Caco-2 (cell line): ENCODE measurements at regions not wholly inside any gene's neighbourhood (a gene's known extent, or its start where the extent isn't known, plus 50 kb on each side); places are given as distances from the start of the nearest gene placed in this dataset.

Experiments used
- BruUV-seq: library from RNA; stranded (reverse); fragments of 400-500 nt; replicated peaks from 2 replicates; lab custom pipeline; 2021; lab: Mats Ljungman, UMichigan
- CTCF ChIA-PET: fragments of 300-600 bp; sonication (Branson Sonifier 250); formaldehyde crosslinking; loops from one replicate; lab custom pipeline; 2022; ENCODE audit warnings: antibody characterized with exemption; lab: Charles Lee
- POLR2A ChIA-PET: fragments of 300-600 bp; sonication (Branson Sonifier 250); formaldehyde crosslinking; loops from one replicate; lab custom pipeline; 2022; ENCODE audit warnings: antibody characterized with exemption; lab: Charles Lee
- DNase-seq, 2 experiments: peaks; one replicate each; pipeline versions ENCODE4 v3.0.0 to v3.0.0-alpha.2; 2020 to 2022
- H3K27me3 ChIP-seq: replicated peaks from 2 replicates; pipeline ENCODE4 v1.6.0; 2011; ENCODE audit warnings: low read length; ENCODE audit not compliant: control insufficient read depth, insufficient read depth
- H3K36me3 ChIP-seq: 2 replicates; pipeline ENCODE4 v1.5.1; 2011; ENCODE audit warnings: low read length; ENCODE audit not compliant: control insufficient read depth, insufficient read depth
- H3K4me1 ChIP-seq: fragments of 250-450 bp; sonication (Bioruptor Pico); 2 replicates; pipeline ENCODE4 v1.5.1; 2020; ENCODE audit warnings: mild to moderate bottlenecking
- H3K4me3 ChIP-seq: 2 replicates; pipeline ENCODE4 v1.5.1; 2011; ENCODE audit warnings: low read depth, mild to moderate bottlenecking, control low read depth, low read length
- H3K9me3 ChIP-seq: fragments of 250-450 bp; sonication (Bioruptor Pico); 2 replicates; pipeline ENCODE4 v1.5.1; 2020; ENCODE audit warnings: mild to moderate bottlenecking, moderate library complexity
- H3K27ac Mint-ChIP-seq: one replicate; pipeline ENCODE4 v1.8.0; 2022; ENCODE audit warnings: mixed read lengths; ENCODE audit not compliant: unreplicated experiment
- H3K27me3 Mint-ChIP-seq: one replicate; pipeline ENCODE4 v1.8.0; 2022; ENCODE audit warnings: mixed read lengths; ENCODE audit not compliant: insufficient read depth, unreplicated experiment
- H3K36me3 Mint-ChIP-seq: one replicate; pipeline ENCODE4 v1.8.0; 2022; ENCODE audit warnings: mild to moderate bottlenecking, mixed read lengths; ENCODE audit not compliant: insufficient read depth, unreplicated experiment
- H3K4me1 Mint-ChIP-seq: one replicate; pipeline ENCODE4 v1.8.0; 2022; ENCODE audit warnings: low read depth, mixed read lengths; ENCODE audit not compliant: unreplicated experiment
- H3K4me3 Mint-ChIP-seq: one replicate; pipeline ENCODE4 v1.8.0; 2022; ENCODE audit warnings: mild to moderate bottlenecking, moderate library complexity, mixed read lengths; ENCODE audit not compliant: unreplicated experiment
- H3K9me3 Mint-ChIP-seq: one replicate; pipeline ENCODE4 v1.8.0; 2022; ENCODE audit warnings: mixed read lengths; ENCODE audit not compliant: unreplicated experiment
- CTCF ChIP-seq, 2 experiments: fragments of 200-600 bp in 1 of 2; IDR thresholded peaks; 1 replicate in 1 of 2; 2 replicates in 1 of 2; pipeline versions ENCODE4 v1.5.1 to v1.8.0; 2011 to 2022; ENCODE audit warnings: antibody characterized with exemption in 1 of 2, control low read depth in 1 of 2, inconsistent platforms in 1 of 2, low read depth in 1 of 2, low read length in 1 of 2, mild to moderate bottlenecking in 1 of 2, moderate library complexity in 1 of 2; ENCODE audit not compliant: insufficient read depth in 1 of 2, severe bottlenecking in 1 of 2, unreplicated experiment in 1 of 2
- intact Hi-C: fragments of 100-400 bp; cut with micrococcal nuclease; formaldehyde crosslinking; loops from one replicate; pipeline ENCODE4 v1.10.0; 2022; ENCODE audit not compliant: unreplicated experiment

GRCh38 chr5:116661419-116661818 lies 86.8 kb upstream of the SEMA6A start:
- Histone ChIP-seq H3K4me1 (peaks cover 6% of the 10 kb centered on the region; the same call in 1 of the 2 replicates), H3K4me3 (no peak overlapping the region), H3K9me3 (peaks cover 15% of the 10 kb centered on the region; the same call in 1 of the 2 replicates), H3K36me3 (no peaks in the 10 kb centered on the region), H3K27me3 (no peaks in the 10 kb centered on the region)
- ChIA-PET CTCF (no interaction called here), POLR2A (no interaction called here)
- peaks cover 7% of the 10 kb centered on the region for H3K4me1 Mint-ChIP-seq
- no peak for TF ChIP-seq CTCF (IDR thresholded peaks at IDR 0.05; ENCODE audit: insufficient read depth in 1 of 2, low read depth in 1 of 2, low read length in 1 of 2, severe bottlenecking in 1 of 2, unreplicated experiment in 1 of 2)
- H3K27ac Mint-ChIP-seq: no peak overlapping the region
- no peaks in the 10 kb centered on the region for H3K36me3 Mint-ChIP-seq
- intact Hi-C loops: no loop called here
- no peak for DNase-seq
- no peaks in the 10 kb centered on the region for H3K27me3 Mint-ChIP-seq
- peaks cover 17% of the 10 kb centered on the region for H3K9me3 Mint-ChIP-seq
- no peak overlapping the region for H3K4me3 Mint-ChIP-seq
- BruUV-seq: no TSS peak

GRCh38 chr5:116660929-116661328 lies 86.3 kb upstream of the SEMA6A start:
- Histone ChIP-seq H3K36me3 (no peaks in the 10 kb centered on the region), H3K27me3 (no peaks in the 10 kb centered on the region), H3K9me3 (peaks cover 15% of the 10 kb centered on the region; the same call in 1 of the 2 replicates), H3K4me1 (peaks cover 6% of the 10 kb centered on the region; the same call in 1 of the 2 replicates), H3K4me3 (no peak overlapping the region)
- Mint-ChIP-seq H3K4me1 (peaks cover 7% of the 10 kb centered on the region), H3K36me3 (no peaks in the 10 kb centered on the region), H3K27ac (no peak overlapping the region), H3K27me3 (no peaks in the 10 kb centered on the region), H3K4me3 (no peak overlapping the region), H3K9me3 (peaks cover 12% of the 10 kb centered on the region)
- POLR2A ChIA-PET: no interaction called here
- TF ChIP-seq CTCF (IDR thresholded peaks at IDR 0.05; ENCODE audit: insufficient read depth in 1 of 2, low read depth in 1 of 2, low read length in 1 of 2, severe bottlenecking in 1 of 2, unreplicated experiment in 1 of 2): no peak
- no peak for DNase-seq
- CTCF ChIA-PET: no interaction called here
- BruUV-seq: no TSS peak
- intact Hi-C loops: no loop called here

GRCh38 chr5:116658830-116659229 lies 84.2 kb upstream of the SEMA6A start:
- intact Hi-C loops: loop anchor here (5.0 kb wide), 1 partner anchor 82 kb away; no protein-coding TSS in a partner anchor
- peaks cover 8% of the 10 kb centered on the region for H3K9me3 Mint-ChIP-seq
- Histone ChIP-seq H3K27me3 (no peaks in the 10 kb centered on the region), H3K4me1 (peaks cover 6% of the 10 kb centered on the region; the same call in 1 of the 2 replicates), H3K36me3 (no peaks in the 10 kb centered on the region), H3K9me3 (peaks cover 15% of the 10 kb centered on the region; the same call in 1 of the 2 replicates), H3K4me3 (no peak overlapping the region)
- no peaks in the 10 kb centered on the region for H3K27me3 Mint-ChIP-seq
- peaks cover 7% of the 10 kb centered on the region for H3K4me1 Mint-ChIP-seq
- no TSS peak for BruUV-seq
- POLR2A ChIA-PET: no interaction called here
- CTCF ChIA-PET: interaction anchor here (0.6 kb wide), 1 partner anchor 595 kb away, joined by 3 read pairs; no protein-coding TSS in a partner anchor
- H3K36me3 Mint-ChIP-seq: no peaks in the 10 kb centered on the region
- no peak for TF ChIP-seq CTCF (IDR thresholded peaks at IDR 0.05; ENCODE audit: insufficient read depth in 1 of 2, low read depth in 1 of 2, low read length in 1 of 2, severe bottlenecking in 1 of 2, unreplicated experiment in 1 of 2)
- DNase-seq: no peak
- no peak overlapping the region for H3K27ac Mint-ChIP-seq
- no peak overlapping the region for H3K4me3 Mint-ChIP-seq
